HEK293 (cell line): ENCODE measurements at regions not wholly inside any gene's neighbourhood (a gene's known extent, or its start where the extent isn't known, plus 50 kb on each side); places are given as distances from the start of the nearest gene placed in this dataset.

Source experiments
- CTCF ChIA-PET: fragments of 350-600 bp; formaldehyde crosslinking; extraction: SDS; loops from one replicate; lab custom pipeline; 2021; ENCODE audit warnings: antibody characterized with exemption; lab: Yijun Ruan, JAX
- POLR2A ChIA-PET: fragments of 300-600 bp; formaldehyde crosslinking; extraction: SDS; loops from one replicate; lab custom pipeline; 2020; ENCODE audit warnings: antibody characterized with exemption, inconsistent platforms; lab: Yijun Ruan, JAX
- H3K27ac ChIP-seq: fragments of 200-500 bp; sonication (Bioruptor generic); 2 replicates; pipeline ENCODE4 v1.5.1; 2014; ENCODE audit warnings: low read depth, low read length, control low read depth, inconsistent platforms; ENCODE audit errors: extremely low read depth
- H3K36me3 ChIP-seq, 2 experiments: fragments of 200-500 bp in 1 of 2; sonication (Bioruptor generic) in 1 of 2; 1 replicate in 1 of 2; 2 replicates in 1 of 2; pipeline ENCODE4 v1.5.1; 2014 to 2017; ENCODE audit warnings: inconsistent platforms in 2 of 2, low read length in 2 of 2; ENCODE audit not compliant: control insufficient read depth in 2 of 2, insufficient read depth in 1 of 2
- H3K4me1 ChIP-seq: fragments of 200-500 bp; sonication (Bioruptor generic); 2 replicates; pipeline ENCODE4 v1.5.1; 2014; ENCODE audit warnings: mild to moderate bottlenecking, low read length, inconsistent platforms; ENCODE audit not compliant: control insufficient read depth, insufficient read depth
- H3K4me3 ChIP-seq: 2 replicates; pipeline ENCODE4 v1.5.1; 2011; ENCODE audit warnings: low read depth, mild to moderate bottlenecking, control low read depth, low read length, moderate library complexity
- H3K9me3 ChIP-seq: fragments of 200-500 bp; sonication (Bioruptor generic); 2 replicates; pipeline ENCODE4 v1.5.1; 2014; ENCODE audit warnings: low read depth, low read length, inconsistent platforms; ENCODE audit not compliant: control insufficient read depth, insufficient read depth
- GLI4 ChIP-seq: fragments of 450-650 bp; formaldehyde crosslinking; IDR thresholded peaks from 2 replicates; pipeline ENCODE4 v1.5.1; 2016; ENCODE audit warnings: missing biosample characterization, missing genetic modification characterization
- GLIS1 ChIP-seq: fragments of 450-650 bp; formaldehyde crosslinking; IDR thresholded peaks from 2 replicates; pipeline ENCODE4 v1.5.1; 2016; ENCODE audit warnings: missing biosample characterization, missing genetic modification characterization
- SCRT1 ChIP-seq: fragments of 450-650 bp; formaldehyde crosslinking; IDR thresholded peaks from 2 replicates; pipeline ENCODE4 v1.5.1; 2016; ENCODE audit warnings: missing biosample characterization, missing genetic modification characterization, borderline replicate concordance
- SCRT2 ChIP-seq: fragments of 450-650 bp; formaldehyde crosslinking; IDR thresholded peaks from 2 replicates; pipeline ENCODE4 v1.5.1; 2016; ENCODE audit warnings: missing biosample characterization, missing genetic modification characterization
- ZBTB20 ChIP-seq: fragments of 450-650 bp; formaldehyde crosslinking; IDR thresholded peaks from 2 replicates; pipeline ENCODE4 v1.5.1; 2016; ENCODE audit warnings: missing biosample characterization, missing genetic modification characterization
- ZBTB48 ChIP-seq: fragments of 450-650 bp; formaldehyde crosslinking; IDR thresholded peaks from 2 replicates; pipeline ENCODE4 v1.5.1; 2016; ENCODE audit warnings: missing biosample characterization, missing genetic modification characterization
- ZFP3 ChIP-seq: fragments of 450-650 bp; formaldehyde crosslinking; IDR thresholded peaks from 2 replicates; pipeline ENCODE4 v1.5.1; 2016; ENCODE audit warnings: low read depth, missing biosample characterization, missing genetic modification characterization
- ZNF114 ChIP-seq: fragments of 450-650 bp; formaldehyde crosslinking; IDR thresholded peaks from 2 replicates; pipeline ENCODE4 v1.5.0; 2017; ENCODE audit warnings: missing biosample characterization, missing genetic modification characterization
- ZNF121 ChIP-seq: fragments of 450-650 bp; formaldehyde crosslinking; IDR thresholded peaks from 2 replicates; pipeline ENCODE4 v1.5.1; 2016; ENCODE audit warnings: missing biosample characterization, missing genetic modification characterization
- ZNF175 ChIP-seq: fragments of 450-650 bp; formaldehyde crosslinking; IDR thresholded peaks from 2 replicates; pipeline ENCODE4 v1.5.1; 2016; ENCODE audit warnings: missing biosample characterization, missing genetic modification characterization
- ZNF24 ChIP-seq: fragments of 450-650 bp; formaldehyde crosslinking; IDR thresholded peaks from 2 replicates; pipeline ENCODE4 v1.5.1; 2016; ENCODE audit warnings: missing biosample characterization, missing genetic modification characterization
- ZNF354C ChIP-seq: fragments of 450-650 bp; formaldehyde crosslinking; IDR thresholded peaks from 2 replicates; pipeline ENCODE4 v1.5.1; 2016; ENCODE audit warnings: missing biosample characterization, missing genetic modification characterization, low read depth, borderline replicate concordance
- ZNF366 ChIP-seq: fragments of 450-650 bp; formaldehyde crosslinking; conservative IDR thresholded peaks from 2 replicates; pipeline ENCODE4 v1.5.1; 2016; ENCODE audit warnings: missing biosample characterization, missing genetic modification characterization
- ZNF596 ChIP-seq: fragments of 450-650 bp; IDR thresholded peaks from 2 replicates; pipeline ENCODE4 v1.5.0; 2018; ENCODE audit warnings: missing biosample characterization, mild to moderate bottlenecking, missing genetic modification characterization, moderate library complexity
- ZNF654 ChIP-seq: fragments of 450-650 bp; formaldehyde crosslinking; IDR thresholded peaks from 2 replicates; pipeline ENCODE4 v1.5.1; 2016; ENCODE audit warnings: low read depth, missing biosample characterization, missing genetic modification characterization
- ZNF658 ChIP-seq: fragments of 450-650 bp; formaldehyde crosslinking; IDR thresholded peaks from 2 replicates; pipeline ENCODE4; 2016; ENCODE audit warnings: missing biosample characterization, missing genetic modification characterization
- ZNF677 ChIP-seq: fragments of 450-650 bp; IDR thresholded peaks from 2 replicates; pipeline ENCODE4 v1.5.0; 2018; ENCODE audit warnings: missing biosample characterization, mild to moderate bottlenecking, missing genetic modification characterization, moderate library complexity
- ZNF791 ChIP-seq: fragments of 450-650 bp; formaldehyde crosslinking; IDR thresholded peaks from 2 replicates; pipeline ENCODE4 v1.5.1; 2016; ENCODE audit warnings: missing biosample characterization, missing genetic modification characterization
- TF ChIP-seq, protein P1 (sequence below): fragments of 450-650 bp; formaldehyde crosslinking; IDR thresholded peaks from 2 replicates; pipeline ENCODE4 v1.5.1; 2017; ENCODE audit warnings: missing biosample characterization, missing genetic modification characterization
- TF ChIP-seq, protein P2 (sequence below): fragments of 450-650 bp; formaldehyde crosslinking; IDR thresholded peaks from 2 replicates; pipeline ENCODE4 v1.5.1; 2016; ENCODE audit warnings: missing biosample characterization, missing genetic modification characterization
- TF ChIP-seq, protein P3 (sequence below): sonication (generic); formaldehyde crosslinking; IDR thresholded peaks from 2 replicates; pipeline ENCODE4 v1.8.1; 2022; ENCODE audit warnings: mild to moderate bottlenecking, moderate library complexity, missing genetic modification reagents
- TF ChIP-seq, protein P4 (sequence below): fragments of 450-650 bp; formaldehyde crosslinking; IDR thresholded peaks from 2 replicates; pipeline ENCODE4 v1.5.1; 2016; ENCODE audit warnings: missing biosample characterization, missing genetic modification characterization

DNA sequence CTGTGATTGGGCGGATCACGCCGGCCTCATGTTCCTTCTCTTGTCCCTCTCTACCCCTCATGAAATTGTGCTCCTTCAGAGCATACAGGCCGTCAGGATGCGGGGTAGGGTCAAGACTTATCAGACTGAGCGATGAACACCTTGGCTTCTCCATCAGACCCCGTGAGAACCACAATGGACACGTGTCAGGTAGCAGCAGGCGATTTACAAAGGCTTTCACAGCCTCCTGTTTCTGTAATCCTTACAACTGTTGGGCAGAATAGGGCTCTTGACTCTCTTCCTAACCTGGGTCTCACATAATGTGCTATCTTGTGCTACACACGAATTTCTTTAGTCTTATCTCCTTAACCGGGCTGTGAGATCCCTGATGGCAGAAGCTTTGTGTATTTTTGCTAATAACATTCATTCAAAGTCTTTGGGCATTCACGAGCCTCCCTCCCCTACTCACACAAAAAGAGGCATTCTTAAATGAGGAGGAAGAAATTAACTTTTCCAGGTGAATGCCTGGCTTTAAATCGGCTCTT, 122.9 kb upstream of the SLC22A23 start:
- no peak overlapping the region for H3K27ac ChIP-seq
- CTCF ChIA-PET, result no interaction called here
- peaks cover 7% of the 10 kb centered on the region for H3K4me1 ChIP-seq
- no peak for TF ChIP-seq ZNF677 (tag by site-specific recombination)
- TF ChIP-seq, protein P1, sequence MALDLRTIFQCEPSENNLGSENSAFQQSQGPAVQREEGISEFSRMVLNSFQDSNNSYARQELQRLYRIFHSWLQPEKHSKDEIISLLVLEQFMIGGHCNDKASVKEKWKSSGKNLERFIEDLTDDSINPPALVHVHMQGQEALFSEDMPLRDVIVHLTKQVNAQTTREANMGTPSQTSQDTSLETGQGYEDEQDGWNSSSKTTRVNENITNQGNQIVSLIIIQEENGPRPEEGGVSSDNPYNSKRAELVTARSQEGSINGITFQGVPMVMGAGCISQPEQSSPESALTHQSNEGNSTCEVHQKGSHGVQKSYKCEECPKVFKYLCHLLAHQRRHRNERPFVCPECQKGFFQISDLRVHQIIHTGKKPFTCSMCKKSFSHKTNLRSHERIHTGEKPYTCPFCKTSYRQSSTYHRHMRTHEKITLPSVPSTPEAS, result no peak
- no peak for TF ChIP-seq ZBTB20 (tag by site-specific recombination)
- no peak for TF ChIP-seq SCRT1 (tag by site-specific recombination)
- TF ChIP-seq ZNF654, result no peak
- TF ChIP-seq ZNF658 (tag by site-specific recombination), result no peak
- no peak for TF ChIP-seq ZNF114 (tag by site-specific recombination)
- no peak for TF ChIP-seq ZNF121
- no peak for TF ChIP-seq ZNF791 (tag by site-specific recombination)
- TF ChIP-seq SCRT2 (tag by site-specific recombination), result no peak
- TF ChIP-seq, protein P2, sequence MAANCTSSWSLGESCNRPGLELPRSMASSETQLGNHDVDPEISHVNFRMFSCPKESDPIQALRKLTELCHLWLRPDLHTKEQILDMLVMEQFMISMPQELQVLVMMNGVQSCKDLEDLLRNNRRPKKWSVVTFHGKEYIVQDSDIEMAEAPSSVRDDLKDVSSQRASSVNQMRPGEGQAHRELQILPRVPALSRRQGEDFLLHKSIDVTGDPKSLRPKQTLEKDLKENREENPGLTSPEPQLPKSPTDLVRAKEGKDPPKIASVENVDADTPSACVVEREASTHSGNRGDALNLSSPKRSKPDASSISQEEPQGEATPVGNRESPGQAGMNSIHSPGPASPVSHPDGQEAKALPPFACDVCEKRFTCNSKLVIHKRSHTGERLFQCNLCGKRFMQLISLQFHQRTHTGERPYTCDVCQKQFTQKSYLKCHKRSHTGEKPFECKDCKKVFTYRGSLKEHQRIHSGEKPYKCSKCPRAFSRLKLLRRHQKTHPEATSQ (tag by site-specific recombination), result no peak
- TF ChIP-seq, protein P3, sequence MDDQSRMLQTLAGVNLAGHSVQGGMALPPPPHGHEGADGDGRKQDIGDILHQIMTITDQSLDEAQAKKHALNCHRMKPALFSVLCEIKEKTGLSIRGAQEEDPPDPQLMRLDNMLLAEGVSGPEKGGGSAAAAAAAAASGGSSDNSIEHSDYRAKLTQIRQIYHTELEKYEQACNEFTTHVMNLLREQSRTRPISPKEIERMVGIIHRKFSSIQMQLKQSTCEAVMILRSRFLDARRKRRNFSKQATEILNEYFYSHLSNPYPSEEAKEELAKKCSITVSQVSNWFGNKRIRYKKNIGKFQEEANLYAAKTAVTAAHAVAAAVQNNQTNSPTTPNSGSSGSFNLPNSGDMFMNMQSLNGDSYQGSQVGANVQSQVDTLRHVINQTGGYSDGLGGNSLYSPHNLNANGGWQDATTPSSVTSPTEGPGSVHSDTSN, result no peak
- TF ChIP-seq ZNF24 (tag by site-specific recombination), result no peak
- H3K4me3 ChIP-seq, result no peak overlapping the region
- POLR2A ChIA-PET, result no interaction called here
- no peaks in the 10 kb centered on the region for H3K36me3 ChIP-seq
- no peaks in the 10 kb centered on the region for H3K9me3 ChIP-seq

DNA sequence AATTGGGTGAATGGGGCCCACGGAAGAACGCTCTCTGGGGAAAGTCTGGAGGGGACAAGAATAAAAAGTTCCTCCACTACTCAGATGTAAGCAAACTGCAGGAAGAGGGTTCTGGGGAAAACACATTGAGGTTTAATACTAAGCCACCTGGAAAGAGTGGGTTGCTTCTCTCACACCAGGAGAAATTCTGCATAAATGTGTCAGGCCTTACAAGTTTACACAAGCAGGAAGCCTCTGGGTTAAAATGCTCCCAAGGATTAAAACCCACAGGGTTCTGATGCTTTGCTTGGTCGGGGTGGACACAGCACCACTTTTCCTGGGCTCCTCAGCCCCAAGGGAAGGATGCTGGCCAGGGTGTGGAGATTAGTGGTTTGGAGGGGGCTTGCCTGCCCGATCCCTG, 122.1 kb upstream of the SLC22A23 start:
- H3K27ac ChIP-seq, result no peak overlapping the region
- H3K4me1 ChIP-seq, result peaks cover 3% of the 10 kb centered on the region; the same call in 1 of the 2 replicates
- ChIA-PET POLR2A (no interaction called here), CTCF (no interaction called here)
- no peak overlapping the region for H3K4me3 ChIP-seq
- H3K9me3 ChIP-seq, result no peaks in the 10 kb centered on the region
- H3K36me3 ChIP-seq, result no peaks in the 10 kb centered on the region
- no peak for TF ChIP-seq GLIS1 (tag by site-specific recombination)
- TF ChIP-seq ZBTB48, result no peak
- TF ChIP-seq ZFP3 (tag by site-specific recombination), result no peak
- TF ChIP-seq ZNF175, result no peak
- TF ChIP-seq, protein P4, sequence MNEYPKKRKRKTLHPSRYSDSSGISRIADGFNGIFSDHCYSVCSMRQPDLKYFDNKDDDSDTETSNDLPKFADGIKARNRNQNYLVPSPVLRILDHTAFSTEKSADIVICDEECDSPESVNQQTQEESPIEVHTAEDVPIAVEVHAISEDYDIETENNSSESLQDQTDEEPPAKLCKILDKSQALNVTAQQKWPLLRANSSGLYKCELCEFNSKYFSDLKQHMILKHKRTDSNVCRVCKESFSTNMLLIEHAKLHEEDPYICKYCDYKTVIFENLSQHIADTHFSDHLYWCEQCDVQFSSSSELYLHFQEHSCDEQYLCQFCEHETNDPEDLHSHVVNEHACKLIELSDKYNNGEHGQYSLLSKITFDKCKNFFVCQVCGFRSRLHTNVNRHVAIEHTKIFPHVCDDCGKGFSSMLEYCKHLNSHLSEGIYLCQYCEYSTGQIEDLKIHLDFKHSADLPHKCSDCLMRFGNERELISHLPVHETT (tag by site-specific recombination), result no peak
- no peak for TF ChIP-seq GLI4 (tag by site-specific recombination)
- TF ChIP-seq ZNF366 (tag by site-specific recombination), result no peak
- no peak for TF ChIP-seq ZNF121
- no peak for TF ChIP-seq ZNF596
- TF ChIP-seq ZNF354C, result no peak
- TF ChIP-seq, all 188 proteins: peak for 0
